HG03442 (cell line): ENCODE measurements at regions not wholly inside any gene's neighbourhood (a gene's known extent, or its start where the extent isn't known, plus 50 kb on each side); places are given as distances from the start of the nearest gene placed in this dataset.
A peak's percentile ranks its signal among the peaks of the same experiment; 100 is the strongest.

Source experiments
- ATAC-seq: cut with Tn5 transposase; IDR thresholded peaks from one replicate; pipeline ENCODE4 v1.9.1; 2021; ENCODE audit warnings: mild to moderate bottlenecking, moderate library complexity; ENCODE audit not compliant: unreplicated experiment

- no peak for ATAC-seq
Measured at GRCh38 chr2:35033748-35034147, 1321.8 kb upstream of the CRIM1 start.

GRCh38 chr2:35023545-35023944 lies 1332.0 kb upstream of the CRIM1 start:
- ATAC-seq = no peak

GRCh38 chr2:35000453-35000852 lies 1355.1 kb upstream of the CRIM1 start:
- ATAC-seq = no peak

GRCh38 chr2:34998741-34999140 lies 1356.8 kb upstream of the CRIM1 start:
- ATAC-seq = no peak

- ATAC-seq = no peak
Measured at GRCh38 chr2:34997779-34998178, 1357.8 kb upstream of the CRIM1 start.

- no peak for ATAC-seq
Measured at GRCh38 chr2:34995196-34995595, 1360.4 kb upstream of the CRIM1 start.

GRCh38 chr2:34991508-34992274 lies 1363.9 kb upstream of the CRIM1 start:
- ATAC-seq = no peak

GRCh38 chr2:34985474-34985873 lies 1370.1 kb upstream of the CRIM1 start:
- ATAC-seq = no peak

- no peak for ATAC-seq
Measured at GRCh38 chr2:34980689-34981088, 1374.9 kb upstream of the CRIM1 start.

- no peak for ATAC-seq
Measured at GRCh38 chr2:34979148-34979547, 1376.4 kb upstream of the CRIM1 start.

GRCh38 chr2:34961822-34962221 lies 1362.7 kb upstream of the FAM98A start:
- no peak for ATAC-seq

- ATAC-seq = no peak
Measured at GRCh38 chr2:34954758-34955157, 1355.7 kb upstream of the FAM98A start.

GRCh38 chr2:34950797-34951196 lies 1351.7 kb upstream of the FAM98A start:
- ATAC-seq = no peak

- ATAC-seq = no peak
Measured at GRCh38 chr2:34949316-34949715, 1350.2 kb upstream of the FAM98A start.

GRCh38 chr2:34936089-34936488 lies 1337.0 kb upstream of the FAM98A start:
- ATAC-seq = no peak

GRCh38 chr2:34912084-34912483 lies 1313.0 kb upstream of the FAM98A start:
- peak; percentile 93 for ATAC-seq

GRCh38 chr2:34909992-34910705 lies 1311.0 kb upstream of the FAM98A start:
- ATAC-seq = no peak

- ATAC-seq = no peak
Measured at GRCh38 chr2:34907812-34908211, 1308.7 kb upstream of the FAM98A start.

GRCh38 chr2:34901739-34902138 lies 1302.6 kb upstream of the FAM98A start:
- ATAC-seq = no peak

- ATAC-seq = no peak
Measured at GRCh38 chr2:34899079-34899478, 1300.0 kb upstream of the FAM98A start.

- ATAC-seq = no peak
Measured at GRCh38 chr2:34892766-34893165, 1293.7 kb upstream of the FAM98A start.

GRCh38 chr2:34892256-34892655 lies 1293.2 kb upstream of the FAM98A start:
- ATAC-seq = no peak
